HG03064 (cell line): ENCODE measurements at regions not wholly inside any gene's neighbourhood (a gene's known extent, or its start where the extent isn't known, plus 50 kb on each side); places are given as distances from the start of the nearest gene placed in this dataset.
"Not testable (repeated sequence)": the region's sequence is repeated elsewhere in the genome, so short reads cannot be mapped to it uniquely, and the experiment has no call there.

Experiments
- ATAC-seq: cut with Tn5 transposase; IDR thresholded peaks from one replicate; pipeline ENCODE4 v1.9.1; 2021; ENCODE audit warnings: low read depth; ENCODE audit not compliant: unreplicated experiment

GRCh38 chr4:67412153-67412712, 133.1 kb downstream of the CENPC start:
- ATAC-seq = not testable (repeated sequence)

GRCh38 chr4:67403342-67403741, 142.0 kb downstream of the CENPC start:
- ATAC-seq = no peak

- no peak for ATAC-seq
Measured at GRCh38 chr4:67401902-67402301, 143.4 kb downstream of the CENPC start.

- ATAC-seq = no peak
Measured at GRCh38 chr4:67397931-67398330, 147.4 kb downstream of the CENPC start.

DNA sequence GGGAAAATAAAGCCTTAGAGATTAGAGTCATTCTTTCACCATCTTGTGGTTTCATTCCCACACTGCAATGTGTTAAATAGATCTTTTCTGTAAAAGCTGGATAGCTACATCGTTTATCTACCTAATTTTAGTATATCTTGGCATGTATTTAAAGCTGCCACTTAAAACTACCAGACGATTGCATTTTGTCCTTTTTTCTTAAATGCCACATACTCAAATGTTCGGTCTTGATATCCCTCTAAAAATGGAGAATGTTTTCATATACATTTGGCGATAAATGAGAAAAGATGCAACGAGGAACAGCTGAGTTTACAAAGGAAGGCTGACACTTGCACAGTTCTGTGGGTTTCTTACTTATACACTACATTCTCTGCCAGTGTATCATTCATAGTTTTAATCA, 148.3 kb downstream of the CENPC start:
- ATAC-seq = no peak

GRCh38 chr4:67396008-67396407, 149.3 kb downstream of the CENPC start:
- ATAC-seq = no peak

GRCh38 chr4:67394879-67395278, 150.4 kb downstream of the CENPC start:
- no peak for ATAC-seq

GRCh38 chr4:67393699-67394281, 151.5 kb downstream of the CENPC start:
- no peak for ATAC-seq

- ATAC-seq = no peak
Measured at GRCh38 chr4:67393007-67393406, 152.3 kb downstream of the CENPC start.

- ATAC-seq = not testable (repeated sequence)
Measured at GRCh38 chr4:67381406-67381804, 163.9 kb downstream of the CENPC start.

DNA sequence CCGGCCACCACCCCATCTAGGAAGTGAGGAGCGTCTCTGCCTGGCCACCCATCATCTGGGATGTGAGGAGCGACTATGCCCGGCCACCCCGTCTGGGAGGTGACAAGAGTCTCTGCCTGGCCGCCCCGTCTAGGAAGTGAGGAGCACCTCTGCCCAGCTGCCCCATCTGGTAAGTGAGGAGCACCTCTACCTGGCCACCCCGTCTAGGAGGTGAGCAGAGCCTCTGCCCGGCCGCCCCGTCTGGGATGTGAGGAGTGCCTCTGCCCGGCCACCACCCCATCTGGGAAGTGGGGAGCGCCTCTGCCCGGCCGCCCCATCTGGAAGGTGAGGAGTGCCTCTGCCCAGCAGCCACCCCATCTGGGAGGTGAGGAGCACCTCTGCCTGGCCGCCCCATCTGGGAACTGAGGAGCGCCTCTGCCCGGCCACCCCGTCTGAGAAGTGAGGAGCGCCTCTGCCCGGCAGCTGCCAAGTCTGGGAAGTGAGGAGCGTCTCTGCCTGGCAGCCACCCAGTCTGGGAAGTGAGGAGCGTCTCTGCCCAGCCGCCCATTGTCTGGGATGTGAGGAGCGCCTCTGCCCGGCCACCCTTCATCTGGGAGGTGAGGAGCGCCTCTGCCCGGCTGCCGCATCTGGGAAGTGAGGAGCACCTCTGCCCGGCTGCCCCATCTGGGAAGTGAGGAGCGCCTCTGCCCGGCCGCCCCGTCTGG, 164.4 kb downstream of the CENPC start:
- ATAC-seq = not testable (repeated sequence)

DNA sequence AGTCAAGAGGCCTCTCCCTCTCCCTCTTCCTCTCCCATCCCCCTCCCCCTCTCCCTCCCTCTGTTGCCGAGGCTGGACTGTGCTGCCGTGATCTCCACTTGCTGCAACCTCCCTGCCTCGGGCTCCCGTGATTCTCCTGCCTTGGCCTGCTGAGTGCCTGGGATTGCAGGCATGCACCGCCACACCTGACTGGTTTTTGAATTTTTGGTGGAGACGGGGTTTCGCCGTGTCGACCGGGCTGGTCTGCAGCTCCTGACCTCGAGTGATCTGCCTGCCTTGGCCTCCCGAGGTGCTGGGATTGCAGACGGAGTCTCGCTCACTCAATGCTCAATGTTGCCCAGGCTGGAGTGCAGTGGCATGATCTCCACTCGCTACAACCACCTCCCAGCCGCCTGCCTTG, 165.1 kb downstream of the CENPC start:
- no peak for ATAC-seq

DNA sequence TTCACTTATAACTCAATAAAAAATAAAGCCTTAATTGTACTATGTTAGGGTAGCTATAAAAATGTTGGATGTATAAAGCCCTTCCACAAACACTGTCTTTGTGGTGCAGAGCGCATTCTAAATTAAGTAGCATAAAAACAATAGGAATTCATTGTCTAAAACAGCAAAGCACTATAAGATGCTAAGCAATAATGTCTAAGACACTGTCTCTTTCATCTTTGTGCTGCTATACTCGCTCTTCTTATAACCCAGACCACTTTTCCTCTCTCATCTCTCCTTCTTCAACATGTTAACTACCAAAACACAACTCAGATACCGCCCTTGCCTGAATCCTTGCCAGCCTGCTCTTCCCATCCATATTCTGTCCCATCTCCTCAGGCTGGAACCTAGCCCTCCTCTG, 170.0 kb downstream of the CENPC start:
- ATAC-seq = no peak

- no peak for ATAC-seq
Measured at GRCh38 chr4:67371615-67372014, 173.7 kb downstream of the CENPC start.

DNA sequence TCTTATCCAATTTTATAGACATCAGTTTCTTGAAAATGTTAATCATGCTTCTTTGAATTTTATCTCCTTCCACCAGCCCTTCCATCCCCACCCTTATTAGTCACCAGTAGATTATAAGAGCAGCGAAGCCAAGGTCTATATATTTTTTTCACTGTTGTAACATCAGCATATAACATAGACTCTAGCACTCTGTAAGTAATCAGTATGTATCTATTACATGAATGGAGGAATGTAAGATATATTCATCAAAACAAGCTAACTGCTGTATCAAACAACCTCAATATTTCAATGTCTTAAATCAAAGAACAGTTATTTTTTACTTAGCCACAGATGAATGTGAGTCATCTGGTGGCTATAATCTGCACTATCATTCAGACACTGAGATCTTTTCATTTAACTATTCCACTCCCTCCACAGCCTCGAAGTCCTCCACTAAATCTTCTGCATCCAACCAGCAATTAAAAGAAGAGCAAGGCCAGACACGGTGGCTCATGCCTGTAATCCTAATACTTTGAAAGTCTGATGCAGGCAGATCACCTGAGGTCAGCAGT, 178.9 kb downstream of the CENPC start:
- no peak for ATAC-seq

GRCh38 chr4:67365661-67366245, 179.6 kb downstream of the CENPC start:
- ATAC-seq = no peak

DNA sequence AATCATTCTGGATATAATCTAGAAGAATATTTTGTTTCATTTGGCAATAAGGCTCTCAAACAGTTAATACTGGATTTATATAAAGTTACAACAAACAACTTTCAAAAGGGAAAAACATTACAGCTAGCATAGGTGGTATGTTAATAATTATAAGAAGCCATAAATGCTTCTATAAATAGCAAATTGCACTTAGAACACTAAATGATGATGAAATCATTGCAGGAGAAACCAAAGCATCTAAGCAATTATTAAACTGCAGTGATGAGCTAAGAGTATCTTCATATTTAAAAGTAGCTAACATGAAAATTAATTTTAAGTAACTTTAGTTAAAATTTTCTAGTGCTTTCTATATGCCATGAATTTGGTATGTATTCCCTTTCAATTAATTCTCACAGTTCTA, 189.5 kb downstream of the CENPC start:
- ATAC-seq = no peak

- ATAC-seq = no peak
Measured at GRCh38 chr4:67346654-67347053, 198.6 kb downstream of the CENPC start.

DNA sequence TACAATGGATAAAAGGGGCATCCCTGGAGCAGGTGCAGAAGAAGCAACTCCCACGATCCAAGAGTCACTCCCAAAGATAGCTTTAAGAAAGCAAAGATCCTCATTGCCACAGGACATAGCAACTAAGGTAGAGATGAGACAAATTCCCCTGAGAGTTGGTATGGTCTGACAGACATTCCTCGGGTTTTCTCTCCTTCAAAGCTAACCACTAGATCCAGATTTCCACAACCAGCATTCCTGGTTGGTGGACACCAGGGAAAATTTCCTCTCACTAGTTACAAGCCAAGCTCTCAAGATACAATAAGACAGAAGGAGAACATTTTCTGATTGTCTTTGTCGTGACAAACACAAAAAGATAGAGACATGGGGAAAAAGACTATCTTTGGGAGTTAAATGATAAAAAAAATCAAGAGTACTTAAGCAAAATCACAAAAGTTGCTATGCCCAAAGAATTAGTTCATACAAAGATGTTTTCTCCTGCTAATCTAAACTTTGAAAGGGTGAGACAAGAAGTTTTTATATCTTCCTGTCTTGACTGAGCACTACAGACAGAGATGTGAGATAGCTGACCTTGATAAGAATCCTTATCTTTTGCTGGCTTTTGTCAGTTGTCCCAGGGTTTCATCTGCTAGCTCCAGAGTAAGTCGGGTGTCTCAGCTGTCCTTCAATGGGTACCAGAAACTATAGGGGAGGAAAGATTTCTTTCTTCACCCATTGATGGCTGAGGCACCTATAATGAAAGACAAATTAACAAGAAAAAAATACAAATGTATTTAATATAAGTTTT, 200.5 kb downstream of the CENPC start:
- ATAC-seq = no peak

GRCh38 chr4:67343199-67343598, 202.1 kb downstream of the CENPC start:
- no peak for ATAC-seq

GRCh38 chr4:67342291-67342690, 203.0 kb downstream of the CENPC start:
- no peak for ATAC-seq
